Nephron (organoid): ENCODE measurements at regions not wholly inside any gene's neighbourhood (a gene's known extent, or its start where the extent isn't known, plus 50 kb on each side); places are given as distances from the start of the nearest gene placed in this dataset.

Source experiments
- H3K27ac Mint-ChIP-seq, 3 experiments: 2 replicates each; pipeline ENCODE4 v1.8.0; 2020; ENCODE audit warnings: mixed read lengths in 3 of 3, mild to moderate bottlenecking in 2 of 3, moderate library complexity in 1 of 3
- H3K27me3 Mint-ChIP-seq: 2 replicates; pipeline ENCODE4 v1.8.0; 2021; ENCODE audit warnings: low read depth, mild to moderate bottlenecking, moderate library complexity, mixed read lengths
- H3K36me3 Mint-ChIP-seq: 2 replicates; pipeline ENCODE4 v1.8.0; 2020; ENCODE audit warnings: low read depth, mixed read lengths
- H3K4me1 Mint-ChIP-seq: 2 replicates; pipeline ENCODE4 v1.8.0; 2020; ENCODE audit warnings: mixed read lengths
- H3K4me3 Mint-ChIP-seq, 3 experiments: 2 replicates each; pipeline ENCODE4 v1.8.0; 2020; ENCODE audit warnings: mild to moderate bottlenecking in 3 of 3, mixed read lengths in 3 of 3, moderate library complexity in 2 of 3
- H3K9me3 Mint-ChIP-seq: 2 replicates; pipeline ENCODE4 v1.8.0; 2020; ENCODE audit warnings: mixed read lengths
- TF ChIP-seq, protein P1 (sequence below), 3 experiments: fragments of 200-600 bp; sonication (generic); IDR thresholded peaks; one replicate each; pipeline ENCODE4 v1.5.0; 2021; ENCODE audit warnings: antibody characterized with exemption in 3 of 3; ENCODE audit not compliant: unreplicated experiment in 3 of 3

DNA sequence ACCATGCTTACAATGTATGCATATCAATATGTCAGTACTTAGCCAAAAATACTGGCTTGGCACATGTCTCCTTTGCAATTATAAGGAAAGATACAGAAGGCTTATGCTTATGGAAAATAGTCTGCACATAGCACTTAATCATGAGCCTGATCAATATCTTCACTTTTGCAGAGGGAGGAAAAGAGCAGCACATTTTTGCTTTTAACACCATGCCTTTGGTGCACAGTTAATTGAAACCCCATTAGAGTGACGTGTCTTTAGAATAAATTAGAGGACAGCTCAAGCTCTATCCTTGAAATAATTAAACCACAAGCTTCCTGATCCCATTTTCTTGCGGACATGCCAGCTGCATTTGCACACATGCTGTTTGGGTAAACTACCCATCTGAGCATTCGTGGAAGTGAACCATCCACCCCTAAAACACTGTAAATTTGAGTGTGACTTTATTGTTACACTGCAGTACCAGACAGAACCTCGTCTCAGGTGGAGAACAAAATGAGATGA, 839.9 kb upstream of the MGAT4C start:
- Mint-ChIP-seq H3K4me1 (no peaks in the 10 kb centered on the region), H3K27ac (no peak overlapping the region), H3K36me3 (no peaks in the 10 kb centered on the region), H3K27me3 (no peaks in the 10 kb centered on the region), H3K4me3 (no peak overlapping the region), H3K9me3 (peaks cover 14% of the 10 kb centered on the region)
- TF ChIP-seq, protein P1, sequence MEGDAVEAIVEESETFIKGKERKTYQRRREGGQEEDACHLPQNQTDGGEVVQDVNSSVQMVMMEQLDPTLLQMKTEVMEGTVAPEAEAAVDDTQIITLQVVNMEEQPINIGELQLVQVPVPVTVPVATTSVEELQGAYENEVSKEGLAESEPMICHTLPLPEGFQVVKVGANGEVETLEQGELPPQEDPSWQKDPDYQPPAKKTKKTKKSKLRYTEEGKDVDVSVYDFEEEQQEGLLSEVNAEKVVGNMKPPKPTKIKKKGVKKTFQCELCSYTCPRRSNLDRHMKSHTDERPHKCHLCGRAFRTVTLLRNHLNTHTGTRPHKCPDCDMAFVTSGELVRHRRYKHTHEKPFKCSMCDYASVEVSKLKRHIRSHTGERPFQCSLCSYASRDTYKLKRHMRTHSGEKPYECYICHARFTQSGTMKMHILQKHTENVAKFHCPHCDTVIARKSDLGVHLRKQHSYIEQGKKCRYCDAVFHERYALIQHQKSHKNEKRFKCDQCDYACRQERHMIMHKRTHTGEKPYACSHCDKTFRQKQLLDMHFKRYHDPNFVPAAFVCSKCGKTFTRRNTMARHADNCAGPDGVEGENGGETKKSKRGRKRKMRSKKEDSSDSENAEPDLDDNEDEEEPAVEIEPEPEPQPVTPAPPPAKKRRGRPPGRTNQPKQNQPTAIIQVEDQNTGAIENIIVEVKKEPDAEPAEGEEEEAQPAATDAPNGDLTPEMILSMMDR (IDR thresholded peaks at IDR 0.05; ENCODE audit: unreplicated experiment in 3 of 3): no peak

GRCh38 chr12:87094356-87094755, 838.2 kb upstream of the MGAT4C start:
- Mint-ChIP-seq H3K27ac (no peak overlapping the region), H3K27me3 (no peaks in the 10 kb centered on the region), H3K4me3 (no peak overlapping the region), H3K36me3 (no peaks in the 10 kb centered on the region), H3K4me1 (no peaks in the 10 kb centered on the region), H3K9me3 (peaks cover 4% of the 10 kb centered on the region)
- TF ChIP-seq, protein P1 (IDR thresholded peaks at IDR 0.05; ENCODE audit: unreplicated experiment in 3 of 3): no peak

GRCh38 chr12:87092421-87092820, 836.2 kb upstream of the MGAT4C start:
- no peaks in the 10 kb centered on the region for H3K4me1 Mint-ChIP-seq
- H3K27me3 Mint-ChIP-seq: no peaks in the 10 kb centered on the region
- H3K4me3 Mint-ChIP-seq: no peak overlapping the region
- TF ChIP-seq, protein P1 (IDR thresholded peaks at IDR 0.05; ENCODE audit: unreplicated experiment in 3 of 3): no peak
- H3K36me3 Mint-ChIP-seq: no peaks in the 10 kb centered on the region
- H3K9me3 Mint-ChIP-seq: peaks cover under 1% of the 10 kb centered on the region
- no peak overlapping the region for H3K27ac Mint-ChIP-seq

- no peaks in the 10 kb centered on the region for H3K9me3 Mint-ChIP-seq
- no peak overlapping the region for H3K27ac Mint-ChIP-seq
- H3K36me3 Mint-ChIP-seq: no peaks in the 10 kb centered on the region
- H3K4me1 Mint-ChIP-seq: no peaks in the 10 kb centered on the region
- TF ChIP-seq, protein P1 (IDR thresholded peaks at IDR 0.05; ENCODE audit: unreplicated experiment in 3 of 3): no peak
- H3K4me3 Mint-ChIP-seq: no peak overlapping the region
- no peaks in the 10 kb centered on the region for H3K27me3 Mint-ChIP-seq
Observed at GRCh38 chr12:87086118-87086891, 830.1 kb upstream of the MGAT4C start.

DNA sequence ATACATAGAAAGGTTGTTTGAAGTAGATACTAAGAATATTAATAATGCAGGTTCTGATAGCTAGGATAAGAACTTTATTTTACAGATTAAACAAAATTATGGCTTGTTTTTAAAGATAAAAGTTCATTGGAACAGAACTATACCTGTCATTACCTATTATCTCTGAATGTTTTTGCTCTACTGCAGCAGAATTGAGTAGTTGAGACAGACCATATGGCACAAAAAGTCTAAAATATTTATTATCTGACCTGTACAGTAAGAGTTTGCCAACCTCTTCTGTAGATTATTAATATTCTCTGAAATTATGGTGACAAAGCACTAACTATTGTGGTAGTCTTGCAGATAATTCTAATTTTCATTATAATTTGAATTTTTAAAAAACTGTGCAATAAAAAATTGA, 829.1 kb upstream of the MGAT4C start:
- H3K4me1 Mint-ChIP-seq: no peaks in the 10 kb centered on the region

More for the DNA sequence above, 829.1 kb upstream of the MGAT4C start:
- TF ChIP-seq, protein P1 (IDR thresholded peaks at IDR 0.05; ENCODE audit: unreplicated experiment in 3 of 3): no peak
- Mint-ChIP-seq H3K9me3 (no peaks in the 10 kb centered on the region), H3K27me3 (no peaks in the 10 kb centered on the region), H3K36me3 (no peaks in the 10 kb centered on the region), H3K4me3 (no peak overlapping the region), H3K27ac (no peak overlapping the region)
